ENCODE measurements at regions not wholly inside any gene's neighbourhood (a gene's known extent, or its start where the extent isn't known, plus 50 kb on each side); places are given as distances from the start of the nearest gene placed in this dataset.

DNA sequence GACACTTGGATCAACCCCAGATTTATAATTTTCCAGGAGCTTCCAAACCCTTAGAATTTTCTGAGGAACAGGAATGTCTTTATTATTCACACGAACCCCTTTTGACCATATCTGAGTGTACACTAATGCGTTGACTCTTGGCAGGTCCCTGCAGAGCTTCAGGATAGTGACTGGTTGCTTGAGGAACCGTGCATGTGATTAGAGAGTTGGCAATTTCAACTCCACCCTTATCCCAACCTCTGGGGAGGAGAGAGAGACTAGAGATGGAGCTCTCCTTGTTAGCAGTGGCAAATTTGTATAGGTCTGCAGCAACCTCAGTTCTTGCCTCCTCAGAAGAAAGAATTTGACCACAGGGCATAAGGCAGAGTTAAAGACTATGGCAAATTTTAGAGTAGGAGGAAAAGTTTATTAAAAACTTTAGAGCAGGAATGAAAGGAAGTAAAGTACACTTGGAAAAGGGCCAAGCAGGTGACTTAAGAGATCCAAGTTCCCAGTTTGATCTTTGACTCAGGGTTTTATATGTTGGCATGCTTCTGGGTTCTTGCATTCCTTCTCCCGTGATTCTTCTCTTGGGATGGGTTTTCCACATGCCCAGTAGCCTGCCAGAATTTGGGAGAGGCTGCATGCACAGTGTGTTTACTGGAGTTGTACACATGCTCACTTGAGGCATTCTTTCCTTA, 93.8 kb upstream of the ETV3 start:
- TF ChIP-seq EZH2phosphoT487 (IDR thresholded peaks at IDR 0.05; ENCODE audit: insufficient read depth, low read depth) (no peak), EZH2 (IDR thresholded peaks at IDR 0.05; ENCODE audit: insufficient read depth, poor library complexity, severe bottlenecking) (no peak)
